ENCODE measurements at regions not wholly inside any gene's neighbourhood (a gene's known extent, or its start where the extent isn't known, plus 50 kb on each side); places are given as distances from the start of the nearest gene placed in this dataset.

DNA sequence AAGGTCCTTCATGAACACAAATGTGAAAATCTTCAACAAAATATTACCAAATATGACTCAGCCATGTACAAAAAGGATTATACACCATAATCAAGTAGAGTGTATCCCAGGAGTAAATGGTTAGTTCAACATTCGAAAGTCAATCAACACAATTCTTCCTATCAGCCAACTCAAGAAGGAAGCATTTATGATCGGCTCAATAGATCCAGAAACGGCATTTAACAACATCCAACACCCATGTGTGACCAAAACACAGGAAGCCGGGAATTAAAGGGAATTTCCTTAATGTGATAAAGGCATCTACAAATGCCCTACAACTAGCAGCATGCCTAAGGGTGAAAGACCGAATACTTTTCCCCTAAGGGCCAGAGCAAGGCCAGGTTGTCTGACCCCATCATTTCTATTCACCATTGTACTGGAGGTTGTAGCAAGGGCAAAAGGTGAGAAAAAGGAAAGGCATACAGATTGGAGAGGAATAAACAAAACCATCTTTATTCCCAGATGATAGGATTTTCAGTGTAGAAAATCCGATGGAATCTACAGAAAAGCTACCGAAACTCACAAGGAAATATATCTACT lies 69.9 kb upstream of the CLDN5 start (continued):
- TF ChIP-seq RXRA (IDR thresholded peaks at IDR 0.05; ENCODE audit: insufficient read depth, low read depth, low read length) (no peak), TEAD4 (IDR thresholded peaks at IDR 0.05; ENCODE audit: low read depth, low read length) (no peak), RNF2 (IDR thresholded peaks at IDR 0.05; ENCODE audit: borderline replicate concordance, low read depth, low read length, missing control alignments, poor library complexity, severe bottlenecking) (no peak)

Data from H1 (cell line).